GM12878 (cell line): ENCODE measurements at regions not wholly inside any gene's neighbourhood (a gene's known extent, or its start where the extent isn't known, plus 50 kb on each side); places are given as distances from the start of the nearest gene placed in this dataset.

Source experiments
- ATAC-seq: fragments of 200-7000 bp; cut with Tn5 transposase; 3 replicates; pipeline ENCODE4 v1.9.1; 2020; ENCODE audit warnings: mild to moderate bottlenecking, moderate library complexity
- BruUV-seq: library from RNA; stranded (reverse); fragments of 400-500 nt; replicated peaks from 2 replicates; lab custom pipeline; 2021; lab: Mats Ljungman, UMichigan
- CTCF ChIA-PET: fragments of 300-600 bp; sonication (Branson Sonifier 250); formaldehyde crosslinking; extraction: SDS; loops from one replicate; lab custom pipeline; 2021; ENCODE audit warnings: inconsistent platforms; lab: Yijun Ruan, JAX
- POLR2A ChIA-PET: fragments of 350-600 bp; formaldehyde crosslinking; extraction: SDS; loops from one replicate; lab custom pipeline; 2021; ENCODE audit warnings: inconsistent platforms; lab: Charles Lee
- RAD21 ChIA-PET: fragments of 300-600 bp; sonication (Branson Sonifier 250); formaldehyde crosslinking; loops from one replicate; lab custom pipeline; 2023; ENCODE audit warnings: antibody characterized with exemption; ENCODE audit not compliant: unreplicated experiment; lab: Charles Lee
- SMC1A ChIA-PET: fragments of 300-600 bp; sonication (Branson Sonifier 250); formaldehyde crosslinking; loops from one replicate; lab custom pipeline; 2023; ENCODE audit not compliant: unreplicated experiment, uncharacterized antibody; lab: Charles Lee
- DNase-seq: peaks from one replicate; pipeline ENCODE4 v3.0.0-alpha.2; 2011; ENCODE audit warnings: low read depth, low spot score
- FAIRE-seq: peaks from 3 replicates; lab custom pipeline; 2011; peaks lifted over from hg19 to GRCh38; lab: Jason Lieb, UNC
- H2AFZ ChIP-seq: 2 replicates; pipeline ENCODE4 v1.6.0; 2011; ENCODE audit warnings: low read depth, low read length, control low read depth; ENCODE audit not compliant: control insufficient read depth
- H3K27ac ChIP-seq: 2 replicates; pipeline ENCODE4 v1.5.1; 2011; ENCODE audit warnings: control low read depth; ENCODE audit not compliant: control insufficient read depth, insufficient read depth
- H3K27me3 ChIP-seq, 2 experiments: replicated peaks in 1 of 2; 2 replicates each; pipeline versions ENCODE4 v1.6.0 to v1.6.1; 2011; ENCODE audit warnings: low read length in 1 of 2; ENCODE audit not compliant: control insufficient read depth in 2 of 2, insufficient read depth in 2 of 2
- H3K36me3 ChIP-seq, 2 experiments: 2 replicates each; pipeline ENCODE4 v1.5.1; 2011; ENCODE audit warnings: low read length in 1 of 2; ENCODE audit not compliant: control insufficient read depth in 2 of 2, insufficient read depth in 2 of 2
- H3K4me1 ChIP-seq: 2 replicates; pipeline ENCODE4 v1.6.1; 2011; ENCODE audit warnings: mild to moderate bottlenecking, low read length, moderate library complexity, mixed read lengths; ENCODE audit not compliant: control insufficient read depth, insufficient read depth
- H3K4me2 ChIP-seq: 2 replicates; pipeline ENCODE4 v1.6.0; 2011; ENCODE audit warnings: control low read depth; ENCODE audit not compliant: control insufficient read depth, insufficient read depth
- H3K4me3 ChIP-seq: fragments of 200-600 bp; sonication (generic); 2 replicates; pipeline ENCODE4 v1.5.1; 2016
- H3K79me2 ChIP-seq: 2 replicates; pipeline ENCODE4 v1.6.0; 2011; ENCODE audit warnings: low read length; ENCODE audit not compliant: control insufficient read depth, insufficient read depth
- H3K9ac ChIP-seq: 2 replicates; pipeline ENCODE4 v1.8.0; 2011; ENCODE audit warnings: low read length, control low read depth, mixed read lengths; ENCODE audit not compliant: control insufficient read depth, insufficient read depth
- H3K9me3 ChIP-seq: replicated peaks from 3 replicates; pipeline ENCODE4 v1.5.1; 2011; ENCODE audit warnings: mild to moderate bottlenecking, low read length; ENCODE audit not compliant: control insufficient read depth, insufficient read depth
- H4K20me1 ChIP-seq: 2 replicates; pipeline ENCODE4 v1.6.0; 2011; ENCODE audit not compliant: control insufficient read depth, insufficient read depth
- ETV6 ChIP-seq, 2 experiments: fragments of 450-650 bp in 1 of 2; IDR thresholded peaks in 1 of 2; conservative IDR thresholded peaks in 1 of 2; 2 replicates each; pipeline ENCODE4 v1.6.1; 2014; ENCODE audit warnings: antibody characterized with exemption in 1 of 2, borderline replicate concordance in 1 of 2, low read depth in 1 of 2, mild to moderate bottlenecking in 1 of 2, moderate library complexity in 1 of 2
- IKZF2 ChIP-seq, 2 experiments: fragments of 450-650 bp; IDR thresholded peaks; 2 replicates each; pipeline ENCODE4 v1.6.1; 2017; ENCODE audit warnings: mild to moderate bottlenecking in 2 of 2, moderate library complexity in 2 of 2
- SIN3A ChIP-seq: IDR thresholded peaks from 2 replicates; pipeline ENCODE4 v1.6.1; 2012; ENCODE audit warnings: low read depth, low read length, improper control_type of control experiment
- SMAD1 ChIP-seq: fragments of 450-650 bp; IDR thresholded peaks from 2 replicates; pipeline ENCODE4 v1.6.1; 2018; ENCODE audit warnings: mild to moderate bottlenecking, low read depth; ENCODE audit not compliant: partially characterized antibody
- WGBS: methylation state at CpG from one replicate; pipeline ENCODE4 v1.1.6; 2016; ENCODE audit warnings: low lambda C conversion rate; ENCODE audit not compliant: insufficient replicate concordance, insufficient coverage; ENCODE audit errors: missing lambda C conversion rate; 5-methylcytosine and 5-hydroxymethylcytosine counted together
- in situ Hi-C: fragments of 300-500 bp; cut with MboI; formaldehyde crosslinking; loops from 9 replicates; pipeline ENCODE4 v1.14.3; 2018; ENCODE audit warnings: mixed read lengths
- intact Hi-C: fragments of 100-400 bp; cut with micrococcal nuclease; formaldehyde crosslinking; loops from one replicate; pipeline ENCODE4 v1.14.2; 2022; ENCODE audit not compliant: unreplicated experiment
- TF ChIP-seq, protein P1 (sequence below): IDR thresholded peaks from 2 replicates; pipeline ENCODE4 v1.6.1; 2012; ENCODE audit warnings: low read depth, low read length, improper control_type of control experiment

DNA sequence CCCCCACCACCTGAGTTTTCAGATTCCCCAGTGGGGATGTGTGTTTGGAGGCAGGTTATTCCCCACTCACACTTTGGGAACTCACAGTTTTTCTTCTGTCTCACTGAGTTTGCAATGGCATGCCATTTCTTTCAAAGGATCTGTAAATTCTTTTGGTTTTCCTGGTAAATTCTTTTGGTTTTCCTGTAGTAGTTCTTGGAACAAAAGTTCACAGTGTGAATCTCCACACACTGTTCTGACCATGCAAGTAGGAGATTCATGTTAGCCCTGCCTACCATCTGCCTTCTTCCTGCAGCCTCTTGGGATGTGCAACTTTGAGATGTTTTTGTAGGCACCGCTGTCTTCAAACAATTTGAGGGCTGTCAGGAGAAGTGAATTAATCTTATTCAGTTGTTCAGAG is 165.6 kb upstream of the OGFRL1 start (continued):
- TF ChIP-seq IKZF2 (IDR thresholded peaks at IDR 0.05): no peak

DNA sequence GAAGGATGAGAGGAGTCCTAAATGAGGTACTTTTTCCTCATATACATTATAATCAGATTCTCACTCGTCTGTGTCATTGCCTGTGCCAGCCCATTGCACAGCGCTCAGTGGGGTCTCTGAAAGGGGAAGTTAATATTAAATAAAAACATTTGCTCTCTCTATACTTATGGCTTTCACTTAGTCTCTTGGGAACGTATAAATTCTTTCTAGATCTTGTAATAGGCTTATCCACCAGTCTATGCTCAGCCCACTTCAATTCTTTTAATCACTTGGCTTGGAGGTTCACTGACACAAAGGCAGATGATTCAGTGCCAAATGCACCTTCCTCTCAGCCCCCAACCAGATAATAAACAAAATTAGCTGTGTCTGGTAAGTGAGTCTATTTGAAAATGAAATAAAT is 164.3 kb upstream of the OGFRL1 start:
- 1% methylated on average over 3 of the region's 3 CpGs for WGBS
- ChIA-PET POLR2A (no interaction called here), CTCF (no interaction called here), RAD21 (interaction anchor here (0.6 kb wide), 1 partner anchor 411 kb away, joined by 3 read pairs; no protein-coding TSS in a partner anchor), SMC1A (interaction anchor here (1.1 kb wide), 1 partner anchor 40 kb away, joined by 3 read pairs; no protein-coding TSS in a partner anchor)
- no TSS peak for BruUV-seq
- ATAC-seq (no peak), FAIRE-seq (no peak), DNase-seq (no peak)
- Histone ChIP-seq H3K9ac (no peak overlapping the region), H3K27ac (no peak overlapping the region), H2AFZ (no peak overlapping the region), H3K9me3 (no peaks in the 10 kb centered on the region), H4K20me1 (no peaks in the 10 kb centered on the region), H3K36me3 (no peaks in the 10 kb centered on the region), H3K4me2 (no peak overlapping the region), H3K79me2 (no peaks in the 10 kb centered on the region), H3K4me3 (no peak overlapping the region), H3K4me1 (no peaks in the 10 kb centered on the region), H3K27me3 (no peaks in the 10 kb centered on the region)
- TF ChIP-seq SMAD1 (no peak), ETV6 (conservative IDR thresholded peaks at IDR 0.05 in 1 of 2, IDR thresholded peaks at IDR 0.05 in 1 of 2; ENCODE audit: borderline replicate concordance in 1 of 2, low read depth in 1 of 2) (no peak), SIN3A (no peak)
- TF ChIP-seq, protein P1, sequence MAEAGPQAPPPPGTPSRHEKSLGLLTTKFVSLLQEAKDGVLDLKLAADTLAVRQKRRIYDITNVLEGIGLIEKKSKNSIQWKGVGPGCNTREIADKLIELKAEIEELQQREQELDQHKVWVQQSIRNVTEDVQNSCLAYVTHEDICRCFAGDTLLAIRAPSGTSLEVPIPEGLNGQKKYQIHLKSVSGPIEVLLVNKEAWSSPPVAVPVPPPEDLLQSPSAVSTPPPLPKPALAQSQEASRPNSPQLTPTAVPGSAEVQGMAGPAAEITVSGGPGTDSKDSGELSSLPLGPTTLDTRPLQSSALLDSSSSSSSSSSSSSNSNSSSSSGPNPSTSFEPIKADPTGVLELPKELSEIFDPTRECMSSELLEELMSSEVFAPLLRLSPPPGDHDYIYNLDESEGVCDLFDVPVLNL: no peak
- in situ Hi-C loops (no loop called here), intact Hi-C loops (no loop called here)
